OCI-LY7 (cell line): ENCODE measurements at regions not wholly inside any gene's neighbourhood (a gene's known extent, or its start where the extent isn't known, plus 50 kb on each side); places are given as distances from the start of the nearest gene placed in this dataset.
A peak's percentile ranks its signal among the peaks of the same experiment; 100 is the strongest.

Source experiments
- BruUV-seq: library from RNA; stranded (reverse); fragments of 400-500 nt; replicated peaks from 2 replicates; lab custom pipeline; 2021; lab: Mats Ljungman, UMichigan
- CTCF ChIA-PET: fragments of 300-600 bp; sonication (Branson Sonifier 250); formaldehyde crosslinking; loops from one replicate; lab custom pipeline; 2022; ENCODE audit warnings: antibody characterized with exemption; ENCODE audit not compliant: unreplicated experiment; lab: Charles Lee
- POLR2A ChIA-PET: fragments of 300-600 bp; sonication (Branson Sonifier 250); formaldehyde crosslinking; loops from one replicate; lab custom pipeline; 2022; ENCODE audit warnings: antibody characterized with exemption; lab: Charles Lee
- DNase-seq: peaks from one replicate; pipeline ENCODE4 v3.0.0-alpha.2; 2015; ENCODE audit warnings: low spot score
- H2AFZ ChIP-seq: fragments of 200-600 bp; sonication (generic), shearing (Covaris generic); 2 replicates; pipeline ENCODE4 v1.6.1; 2014; ENCODE audit warnings: mild to moderate bottlenecking, antibody characterized with exemption, low read length, moderate library complexity
- H3K27ac ChIP-seq: fragments of 200-600 bp; sonication (generic); 2 replicates; pipeline ENCODE4 v1.5.1; 2014; ENCODE audit warnings: mixed run types, low read depth, mild to moderate bottlenecking, moderate library complexity, low read length, inconsistent platforms; ENCODE audit not compliant: poor library complexity, severe bottlenecking
- H3K36me3 ChIP-seq: fragments of 200-600 bp; sonication (generic); 2 replicates; pipeline ENCODE4 v1.6.1; 2014; ENCODE audit warnings: mild to moderate bottlenecking, antibody characterized with exemption, low read length, moderate library complexity, mixed read lengths; ENCODE audit not compliant: insufficient read depth
- H3K4me1 ChIP-seq: fragments of 200-600 bp; sonication (generic); 2 replicates; pipeline ENCODE4 v1.5.1; 2014; ENCODE audit warnings: mild to moderate bottlenecking, low read length; ENCODE audit not compliant: insufficient read depth, poor library complexity, severe bottlenecking
- H3K4me2 ChIP-seq: fragments of 200-600 bp; sonication (generic); 2 replicates; pipeline ENCODE4 v1.6.1; 2014; ENCODE audit warnings: mild to moderate bottlenecking, low read length
- H3K4me3 ChIP-seq: fragments of 200-600 bp; sonication (generic); 2 replicates; pipeline ENCODE4 v1.5.1; 2014; ENCODE audit warnings: mild to moderate bottlenecking, low read depth, low read length; ENCODE audit not compliant: poor library complexity, severe bottlenecking
- H3K79me2 ChIP-seq: fragments of 200-600 bp; sonication (generic); 2 replicates; pipeline ENCODE4 v1.6.1; 2016; ENCODE audit warnings: low read depth, mild to moderate bottlenecking, low read length, moderate library complexity, mixed read lengths; ENCODE audit not compliant: insufficient read depth
- H3K9me2 ChIP-seq: fragments of 200-600 bp; sonication (generic); 2 replicates; pipeline ENCODE4 v1.6.1; 2016; ENCODE audit warnings: mild to moderate bottlenecking, low read length, mixed read lengths; ENCODE audit not compliant: insufficient read depth
- H3K9me3 ChIP-seq: fragments of 200-600 bp; sonication (generic); 2 replicates; pipeline ENCODE4 v1.6.1; 2014; ENCODE audit warnings: mild to moderate bottlenecking, mixed run types, low read length, mixed read lengths
- H4K20me1 ChIP-seq: fragments of 200-600 bp; sonication (generic); 2 replicates; pipeline ENCODE4 v1.6.1; 2014; ENCODE audit warnings: mild to moderate bottlenecking, antibody characterized with exemption, low read length, moderate library complexity, mixed read lengths; ENCODE audit not compliant: insufficient read depth
- CTCF ChIP-seq: fragments of 200-600 bp; sonication (generic); conservative IDR thresholded peaks from 2 replicates; pipeline ENCODE4 v1.5.1; 2014; ENCODE audit warnings: mild to moderate bottlenecking, antibody characterized with exemption, low read length, moderate library complexity, mixed read lengths
- EZH2phosphoT487 ChIP-seq: fragments of 200-600 bp; sonication (generic); IDR thresholded peaks from 2 replicates; pipeline ENCODE4 v1.6.1; 2018; ENCODE audit warnings: low read depth, borderline replicate concordance, mild to moderate bottlenecking, mixed run types, antibody characterized with exemption, low read length, moderate library complexity, mixed read lengths
- intact Hi-C: fragments of 100-400 bp; cut with micrococcal nuclease; formaldehyde crosslinking; loops from one replicate; pipeline ENCODE4 v1.10.0; 2022; ENCODE audit not compliant: unreplicated experiment

- Histone ChIP-seq H3K9me2 (no peaks in the 10 kb centered on the region), H3K4me3 (no peak overlapping the region), H3K27ac (no peak overlapping the region), H3K36me3 (no peaks in the 10 kb centered on the region), H3K9me3 (no peaks in the 10 kb centered on the region), H3K79me2 (no peaks in the 10 kb centered on the region), H3K4me1 (no peaks in the 10 kb centered on the region), H3K4me2 (no peak overlapping the region), H4K20me1 (no peaks in the 10 kb centered on the region), H2AFZ (no peak overlapping the region)
- ChIA-PET CTCF (no interaction called here), POLR2A (no interaction called here)
- DNase-seq: no peak
- intact Hi-C loops: no loop called here
- no TSS peak for BruUV-seq
- TF ChIP-seq EZH2phosphoT487: no peak
- TF ChIP-seq CTCF: no peak
Measured at GRCh38 chr4:27343411-27343810, 482.8 kb downstream of the STIM2 start.

GRCh38 chr4:27350161-27350560 lies 489.5 kb downstream of the STIM2 start:
- Histone ChIP-seq H3K4me3 (no peak overlapping the region), H3K9me2 (no peaks in the 10 kb centered on the region), H2AFZ (no peak overlapping the region), H3K4me2 (no peak overlapping the region), H3K79me2 (no peaks in the 10 kb centered on the region), H3K4me1 (no peaks in the 10 kb centered on the region), H4K20me1 (no peaks in the 10 kb centered on the region), H3K36me3 (no peaks in the 10 kb centered on the region), H3K9me3 (no peaks in the 10 kb centered on the region), H3K27ac (no peak overlapping the region)
- TF ChIP-seq EZH2phosphoT487 (no peak), CTCF (no peak)
- no peak for DNase-seq
- ChIA-PET CTCF (no interaction called here), POLR2A (no interaction called here)
- no TSS peak for BruUV-seq
- intact Hi-C loops: no loop called here

GRCh38 chr4:27357283-27357682 lies 496.6 kb downstream of the STIM2 start:
- Histone ChIP-seq H3K9me3 (no peaks in the 10 kb centered on the region), H3K4me1 (no peaks in the 10 kb centered on the region), H3K79me2 (no peaks in the 10 kb centered on the region), H3K27ac (no peak overlapping the region), H3K4me3 (no peak overlapping the region), H2AFZ (no peak overlapping the region), H3K9me2 (no peaks in the 10 kb centered on the region), H4K20me1 (no peaks in the 10 kb centered on the region), H3K4me2 (no peak overlapping the region), H3K36me3 (no peaks in the 10 kb centered on the region)
- no peak for DNase-seq
- intact Hi-C loops: no loop called here
- ChIA-PET CTCF (no interaction called here), POLR2A (no interaction called here)
- BruUV-seq: no TSS peak
- TF ChIP-seq CTCF (peak; percentile 57), EZH2phosphoT487 (no peak)
